Central memory CD8-positive, alpha-beta T cell (primary cell): ENCODE measurements at regions not wholly inside any gene's neighbourhood (a gene's known extent, or its start where the extent isn't known, plus 50 kb on each side); places are given as distances from the start of the nearest gene placed in this dataset.
"Not testable (repeated sequence)": the region's sequence is repeated elsewhere in the genome, so short reads cannot be mapped to it uniquely, and the experiment has no call there.

Experiments used
- ATAC-seq: fragments of 150-1000 bp; cut with Tn5 transposase; replicated peaks from 2 replicates; pipeline ENCODE4 v1.10.0; 2022; ENCODE audit warnings: mild to moderate bottlenecking, moderate FRiP score, moderate number of reproducible peaks; ENCODE audit not compliant: poor library complexity, severe bottlenecking; ENCODE audit errors: extremely low read depth
- DNase-seq, 2 donors: peaks; one replicate each; pipeline ENCODE4 v3.0.0; 2021; ENCODE audit warnings: low spot score in 2 of 2
- H3K27ac Mint-ChIP-seq: one replicate; pipeline ENCODE4 v1.8.0; 2022; ENCODE audit warnings: low read depth, mild to moderate bottlenecking, moderate library complexity, mixed read lengths
- H3K27me3 Mint-ChIP-seq: one replicate; pipeline ENCODE4 v1.8.0; 2022; ENCODE audit warnings: mixed read lengths
- H3K36me3 Mint-ChIP-seq: one replicate; pipeline ENCODE4 v1.8.0; 2022; ENCODE audit warnings: mild to moderate bottlenecking, moderate library complexity, mixed read lengths; ENCODE audit not compliant: insufficient read depth
- H3K4me1 Mint-ChIP-seq: one replicate; pipeline ENCODE4 v1.8.0; 2022; ENCODE audit warnings: mixed read lengths
- H3K4me3 Mint-ChIP-seq: one replicate; pipeline ENCODE4 v1.8.0; 2022; ENCODE audit warnings: mild to moderate bottlenecking, moderate library complexity, mixed read lengths
- H3K9me3 Mint-ChIP-seq: one replicate; pipeline ENCODE4 v1.8.0; 2022; ENCODE audit warnings: mixed read lengths

DNA sequence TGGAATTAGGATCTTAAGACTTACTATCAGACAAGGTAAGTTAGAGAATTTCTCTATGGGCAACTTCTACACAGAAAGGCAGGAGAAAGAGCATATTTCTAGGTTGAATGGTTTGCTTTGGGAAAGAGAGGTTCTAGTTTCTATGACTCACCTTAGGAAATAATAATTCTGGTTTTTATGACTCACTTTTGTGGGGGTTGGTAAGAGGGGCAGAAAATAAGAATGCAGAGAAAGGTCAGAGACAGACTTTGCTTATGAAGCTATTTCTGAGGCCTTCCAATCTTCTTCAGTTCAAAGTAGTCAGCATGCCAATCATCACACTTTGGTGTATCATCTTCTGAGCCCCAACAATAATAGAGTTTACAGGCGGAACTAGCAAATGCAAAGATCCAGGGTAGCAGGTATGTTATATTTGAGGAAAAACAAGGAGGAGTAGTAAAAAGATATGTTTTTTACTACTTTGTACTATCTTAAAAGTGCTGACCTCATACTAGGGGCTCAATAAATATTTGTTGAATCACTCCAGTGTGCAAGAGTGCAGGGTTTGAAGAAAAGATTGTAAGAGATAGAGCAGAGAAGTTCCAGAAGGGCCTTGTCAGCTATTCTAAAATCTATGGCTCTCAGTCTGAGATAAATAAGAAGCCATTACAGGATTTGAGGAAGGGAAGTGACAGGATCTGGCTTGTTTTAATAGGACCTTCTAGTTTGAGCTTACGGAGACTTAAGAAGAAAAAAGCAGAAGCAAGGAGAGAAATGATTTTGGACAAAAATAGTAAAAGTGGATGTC is 56.7 kb upstream of the LRFN5 start:
- Mint-ChIP-seq H3K4me1 (no peaks in the 10 kb centered on the region), H3K27ac (no peak overlapping the region), H3K9me3 (peaks cover 6% of the 10 kb centered on the region), H3K27me3 (no peaks in the 10 kb centered on the region), H3K4me3 (no peak overlapping the region), H3K36me3 (peaks cover 2% of the 10 kb centered on the region)
- ATAC-seq (no peak), DNase-seq (no peak)

DNA sequence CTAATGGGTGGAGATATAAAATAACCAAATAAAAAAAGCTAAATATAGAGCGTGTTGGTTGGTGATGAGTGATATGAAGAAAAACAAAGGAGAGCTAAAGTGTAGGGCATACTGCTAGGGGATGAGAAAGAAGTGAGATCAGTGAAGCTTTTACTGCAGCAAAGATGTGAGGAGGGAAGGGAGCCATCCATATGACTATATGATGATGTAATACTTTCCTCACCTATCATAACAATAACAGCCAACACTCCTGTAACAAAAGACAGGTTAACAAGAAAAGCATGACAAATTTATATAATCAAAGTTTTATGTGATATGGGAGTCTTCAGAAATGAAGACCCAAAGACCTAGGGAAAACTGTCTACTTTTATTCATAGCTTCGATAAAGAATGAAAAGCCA is 57.4 kb upstream of the LRFN5 start:
- H3K9me3 Mint-ChIP-seq: peaks cover 11% of the 10 kb centered on the region
- peaks cover 2% of the 10 kb centered on the region for H3K36me3 Mint-ChIP-seq
- H3K4me1 Mint-ChIP-seq: no peaks in the 10 kb centered on the region
- DNase-seq (no peak), ATAC-seq (no peak)
- no peaks in the 10 kb centered on the region for H3K27me3 Mint-ChIP-seq
- H3K4me3 Mint-ChIP-seq: no peak overlapping the region
- no peak overlapping the region for H3K27ac Mint-ChIP-seq

DNA sequence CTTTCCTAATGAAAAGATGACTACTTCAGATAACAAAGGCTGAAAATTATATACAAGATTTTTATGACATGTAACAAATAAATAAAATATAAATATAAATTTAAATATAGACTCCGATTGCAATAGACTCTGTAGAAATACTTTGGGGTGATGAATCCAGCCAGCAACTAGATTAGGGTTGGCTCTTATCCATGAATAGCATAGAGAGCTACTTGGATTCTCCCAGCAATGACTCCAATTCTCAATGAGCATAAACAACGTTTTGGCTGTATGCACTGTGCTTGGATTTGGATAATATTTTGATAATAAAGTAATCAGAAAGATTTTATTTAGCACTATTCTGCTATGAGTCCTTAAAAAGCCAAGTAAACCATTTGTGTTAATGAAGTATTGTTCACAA is 58.0 kb upstream of the LRFN5 start:
- ATAC-seq (no peak), DNase-seq (no peak)
- Mint-ChIP-seq H3K4me3 (no peak overlapping the region), H3K27ac (no peak overlapping the region), H3K4me1 (no peaks in the 10 kb centered on the region), H3K36me3 (peaks cover 2% of the 10 kb centered on the region), H3K27me3 (no peaks in the 10 kb centered on the region), H3K9me3 (peaks cover 15% of the 10 kb centered on the region)

DNA sequence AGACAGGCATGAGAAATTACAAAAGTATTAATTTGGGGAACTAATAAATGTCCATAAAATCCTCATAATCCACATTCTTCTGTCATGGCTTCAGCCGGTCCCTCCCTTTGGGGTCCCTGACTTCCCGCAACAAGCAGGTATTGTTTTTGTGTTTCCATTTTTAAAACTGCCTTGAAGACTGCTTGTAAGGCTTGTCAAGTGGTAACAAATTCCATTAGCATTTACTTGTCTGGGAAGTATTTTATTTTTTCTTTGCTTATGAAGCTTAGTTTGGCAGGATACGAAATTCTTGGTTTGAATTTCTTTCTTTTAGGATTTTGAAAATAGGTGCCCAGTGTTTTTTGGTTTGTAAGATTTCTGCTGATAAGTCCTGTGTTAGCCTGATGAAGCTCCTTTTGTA is 65.3 kb upstream of the LRFN5 start:
- no peaks in the 10 kb centered on the region for H3K4me1 Mint-ChIP-seq
- H3K27ac Mint-ChIP-seq: no peak overlapping the region

DNA sequence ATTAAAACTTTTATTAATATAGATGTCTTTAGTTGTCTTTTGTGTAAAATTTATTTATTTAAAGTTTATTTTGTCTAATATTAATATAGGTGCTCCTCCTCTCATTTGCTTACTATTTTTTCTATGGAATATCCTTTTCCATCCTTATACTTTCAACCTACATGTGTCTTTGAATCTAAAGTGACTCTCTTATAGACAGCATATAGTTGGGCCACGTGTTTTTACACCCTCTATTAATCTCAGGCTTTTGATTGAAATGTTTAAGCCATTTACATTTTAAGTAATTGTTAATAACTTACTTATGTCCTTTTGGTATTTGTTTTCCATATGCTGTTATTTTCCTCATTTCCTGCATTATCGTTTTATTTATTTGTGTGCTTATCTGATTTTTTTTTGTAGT is 74.4 kb upstream of the LRFN5 start:
- ATAC-seq (no peak), DNase-seq (no peak)
- H3K4me1 Mint-ChIP-seq: no peaks in the 10 kb centered on the region
- H3K36me3 Mint-ChIP-seq: no peaks in the 10 kb centered on the region
- H3K27ac Mint-ChIP-seq: no peak overlapping the region
- H3K27me3 Mint-ChIP-seq: no peaks in the 10 kb centered on the region
- no peak overlapping the region for H3K4me3 Mint-ChIP-seq
- H3K9me3 Mint-ChIP-seq: peaks cover 7% of the 10 kb centered on the region

More for the DNA sequence above, 65.3 kb upstream of the LRFN5 start:
- Mint-ChIP-seq H3K36me3 (no peaks in the 10 kb centered on the region), H3K9me3 (peaks cover 16% of the 10 kb centered on the region), H3K27me3 (no peaks in the 10 kb centered on the region), H3K4me3 (no peak overlapping the region)
- DNase-seq: no peak
- ATAC-seq: no peak

DNA sequence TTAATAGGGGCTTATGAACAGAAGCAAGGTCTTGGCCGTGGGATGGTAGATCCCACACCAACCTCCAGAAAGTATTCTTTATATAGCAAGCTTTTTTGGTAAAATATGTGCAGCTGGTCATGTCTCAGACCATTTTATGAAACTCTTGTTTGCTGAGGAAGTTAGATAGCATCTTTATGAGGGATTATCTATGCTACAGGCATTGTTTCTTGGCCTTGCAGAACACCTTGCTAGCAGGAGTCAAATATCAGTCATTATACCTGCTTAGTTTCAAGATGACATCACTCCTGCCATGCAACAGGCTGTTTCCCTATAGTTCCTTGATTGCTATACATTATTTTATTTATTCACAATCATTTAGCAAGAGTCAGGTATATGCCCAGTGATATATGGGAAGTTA is 84.8 kb upstream of the LRFN5 start:
- Mint-ChIP-seq H3K36me3 (peaks cover 3% of the 10 kb centered on the region), H3K4me1 (no peaks in the 10 kb centered on the region), H3K27ac (no peak overlapping the region), H3K27me3 (no peaks in the 10 kb centered on the region), H3K9me3 (peaks cover 17% of the 10 kb centered on the region), H3K4me3 (no peak overlapping the region)
- ATAC-seq (no peak), DNase-seq (no peak)

DNA sequence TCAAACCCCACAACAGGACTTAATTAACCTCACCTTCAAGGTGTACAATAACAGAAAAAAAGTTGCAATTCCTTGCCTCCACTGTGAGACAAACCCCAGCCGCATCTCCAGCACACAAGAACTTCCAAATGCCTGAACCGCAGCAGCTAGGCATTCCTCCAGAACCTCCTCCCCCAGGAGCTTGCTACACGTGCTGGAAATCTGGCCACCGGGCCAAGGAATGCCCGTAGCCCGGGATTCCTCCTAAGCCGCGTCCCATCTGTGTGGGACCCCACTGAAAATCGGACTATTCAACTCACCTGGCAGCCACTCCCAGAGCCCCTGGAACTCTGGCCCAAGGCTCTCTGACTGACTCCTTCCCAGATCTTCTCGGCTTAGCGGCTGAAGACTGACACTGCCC is 88.6 kb upstream of the LRFN5 start:
- not testable (repeated sequence) for ATAC-seq, H3K36me3 Mint-ChIP-seq, H3K27me3 Mint-ChIP-seq

DNA sequence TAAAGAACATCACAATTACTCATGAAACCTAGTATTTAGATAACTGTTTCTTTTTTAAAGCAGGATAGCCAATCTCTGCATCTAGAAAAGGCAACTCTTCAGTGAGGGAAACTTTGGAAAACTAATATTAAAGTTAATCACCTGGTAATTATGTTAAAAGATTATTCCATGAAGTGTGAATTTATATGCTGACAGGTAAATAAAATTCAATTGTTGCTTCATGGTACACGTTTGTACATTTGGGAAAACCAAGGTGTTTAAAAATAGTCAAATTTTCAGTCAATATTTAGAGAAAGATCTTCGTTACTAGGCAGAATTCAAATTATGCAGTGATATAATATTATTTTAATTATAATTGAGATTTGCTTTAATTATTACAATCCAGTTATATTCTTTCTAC is 100.1 kb upstream of the LRFN5 start:
- H3K36me3 Mint-ChIP-seq: no peaks in the 10 kb centered on the region
- no peak for ATAC-seq

More for the DNA sequence above, 88.6 kb upstream of the LRFN5 start:
- not testable (repeated sequence) for H3K4me1 Mint-ChIP-seq, H3K4me3 Mint-ChIP-seq, DNase-seq, H3K9me3 Mint-ChIP-seq, H3K27ac Mint-ChIP-seq

DNA sequence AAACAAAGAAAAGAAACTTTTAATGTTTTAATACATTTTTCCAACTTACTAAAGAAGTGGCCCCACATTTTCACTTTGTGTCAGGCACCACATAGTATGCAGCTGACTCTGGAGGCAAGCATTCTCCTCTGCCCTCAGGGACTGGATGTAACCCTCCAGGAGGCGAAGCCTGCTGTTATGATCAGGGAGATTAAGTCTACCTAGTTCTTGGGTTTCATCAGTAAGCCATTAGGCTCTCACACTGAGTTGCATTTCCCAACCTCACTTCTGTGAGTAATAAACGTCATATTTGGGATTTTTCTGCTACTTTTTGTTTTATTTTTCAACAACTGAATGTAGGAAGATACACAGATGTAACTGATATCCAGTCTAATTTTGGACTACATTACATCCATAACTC is 101.2 kb upstream of the LRFN5 start:
- Mint-ChIP-seq H3K27me3 (no peaks in the 10 kb centered on the region), H3K4me3 (no peak overlapping the region), H3K4me1 (no peaks in the 10 kb centered on the region), H3K27ac (no peak overlapping the region), H3K9me3 (no peaks in the 10 kb centered on the region), H3K36me3 (no peaks in the 10 kb centered on the region)
- no peak for DNase-seq
- ATAC-seq: no peak

More for the DNA sequence above, 100.1 kb upstream of the LRFN5 start:
- H3K27me3 Mint-ChIP-seq: no peaks in the 10 kb centered on the region
- no peak overlapping the region for H3K27ac Mint-ChIP-seq
- no peaks in the 10 kb centered on the region for H3K9me3 Mint-ChIP-seq
- no peak for DNase-seq
- H3K4me3 Mint-ChIP-seq: no peak overlapping the region
- H3K4me1 Mint-ChIP-seq: no peaks in the 10 kb centered on the region

DNA sequence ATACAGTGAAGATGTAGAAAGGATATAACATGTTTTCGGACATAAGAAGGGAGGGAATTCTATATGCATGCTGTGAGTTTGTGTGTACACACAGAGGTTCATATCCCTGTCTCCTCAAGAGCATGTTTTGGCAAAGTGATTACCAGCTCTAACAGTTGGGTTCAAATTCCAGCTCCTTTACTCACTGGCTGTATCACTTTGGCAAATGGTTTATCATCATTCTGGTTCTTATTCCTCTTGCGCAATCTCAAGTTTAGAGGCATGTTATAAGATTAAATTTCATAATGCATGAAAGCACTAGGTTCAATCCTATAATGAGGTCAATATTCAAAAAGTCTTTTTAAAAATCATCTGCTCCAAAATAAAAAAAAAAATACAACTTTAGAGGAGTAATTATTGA is 107.7 kb upstream of the LRFN5 start:
- no peaks in the 10 kb centered on the region for H3K27me3 Mint-ChIP-seq
- DNase-seq (no peak), ATAC-seq (no peak)
- H3K27ac Mint-ChIP-seq: peak overlapping the region; percentile 54
- no peak overlapping the region for H3K4me3 Mint-ChIP-seq
- no peaks in the 10 kb centered on the region for H3K4me1 Mint-ChIP-seq
- peaks cover 1% of the 10 kb centered on the region for H3K36me3 Mint-ChIP-seq
- peaks cover 14% of the 10 kb centered on the region for H3K9me3 Mint-ChIP-seq

DNA sequence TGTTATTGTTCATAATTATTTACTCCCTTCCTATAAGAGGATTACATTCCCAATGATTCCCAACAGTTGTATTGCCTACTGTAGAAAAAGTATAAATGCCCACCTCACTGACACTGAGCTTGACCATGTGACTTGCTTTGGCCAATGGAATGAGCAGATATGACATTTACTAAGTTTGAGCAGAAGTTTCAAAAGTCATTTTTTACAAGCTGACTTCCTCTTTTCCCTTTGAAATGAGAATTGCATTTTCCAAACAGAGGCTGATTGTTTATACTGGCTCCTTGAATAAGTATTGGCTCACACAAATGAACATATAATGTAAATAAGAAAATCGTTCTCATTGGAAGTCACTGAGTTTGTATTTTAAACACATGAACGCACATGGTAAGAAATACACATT is 116.4 kb upstream of the LRFN5 start:
- Mint-ChIP-seq H3K4me3 (no peak overlapping the region), H3K36me3 (peaks cover 4% of the 10 kb centered on the region), H3K4me1 (no peaks in the 10 kb centered on the region), H3K9me3 (peaks cover 6% of the 10 kb centered on the region), H3K27me3 (no peaks in the 10 kb centered on the region), H3K27ac (no peak overlapping the region)
- DNase-seq: no peak
- ATAC-seq: no peak

DNA sequence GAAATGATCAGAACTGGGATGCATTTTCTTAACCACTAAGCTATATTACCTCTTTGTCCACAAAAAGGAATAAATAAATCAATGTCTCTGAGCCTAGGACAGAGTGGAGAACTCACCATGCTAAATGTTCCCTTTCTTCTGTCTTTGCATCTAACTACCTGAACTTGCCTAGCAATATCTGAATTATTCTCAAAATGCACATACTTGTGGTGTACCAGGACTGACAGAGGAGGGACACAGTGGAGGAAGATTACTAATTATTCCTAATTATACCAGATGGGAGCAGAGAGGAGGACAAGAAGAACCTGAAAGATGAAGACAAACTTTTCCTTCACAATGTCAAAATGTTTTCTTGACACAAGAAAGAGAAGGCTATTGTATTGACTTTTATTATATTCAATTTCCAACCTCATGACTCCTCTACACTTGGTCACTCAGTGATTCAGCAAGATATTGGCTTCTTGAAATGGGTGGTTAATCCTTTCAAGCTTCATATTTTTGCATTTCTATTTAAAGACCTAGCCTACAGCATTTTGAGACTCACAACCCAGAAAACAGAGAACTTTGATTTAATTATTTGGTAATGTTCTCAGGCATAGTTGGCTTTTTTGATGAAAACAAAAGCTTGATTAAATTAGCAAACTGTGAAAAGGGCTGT is 117.2 kb upstream of the LRFN5 start:
- DNase-seq (no peak), ATAC-seq (no peak)
- no peak overlapping the region for H3K27ac Mint-ChIP-seq
- H3K36me3 Mint-ChIP-seq: peaks cover 3% of the 10 kb centered on the region
- H3K9me3 Mint-ChIP-seq: peaks cover 6% of the 10 kb centered on the region
- H3K4me1 Mint-ChIP-seq: no peaks in the 10 kb centered on the region
- H3K27me3 Mint-ChIP-seq: no peaks in the 10 kb centered on the region
- H3K4me3 Mint-ChIP-seq: no peak overlapping the region

DNA sequence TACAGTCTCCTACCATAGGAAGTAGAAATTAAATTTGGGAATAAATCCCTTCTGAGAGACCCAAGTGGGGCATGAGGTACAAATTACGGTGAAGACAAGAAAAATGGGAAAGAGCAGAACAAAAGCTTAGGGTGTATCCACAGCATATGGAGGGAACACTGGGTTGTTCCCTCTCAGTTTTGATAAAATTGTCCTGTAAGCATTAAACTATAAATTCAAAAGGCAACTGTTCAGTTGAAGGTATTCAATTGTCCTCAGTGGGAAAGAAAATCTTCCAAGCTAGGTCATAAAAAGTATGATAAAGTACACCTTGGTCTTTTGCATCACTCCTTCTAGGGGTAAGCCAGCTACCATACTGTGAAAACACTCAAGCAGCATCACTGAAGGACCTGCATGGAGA is 118.3 kb upstream of the LRFN5 start:
- no peak overlapping the region for H3K27ac Mint-ChIP-seq
- H3K36me3 Mint-ChIP-seq: no peaks in the 10 kb centered on the region
- no peaks in the 10 kb centered on the region for H3K9me3 Mint-ChIP-seq
- no peak overlapping the region for H3K4me3 Mint-ChIP-seq
- ATAC-seq (no peak), DNase-seq (no peak)
- H3K4me1 Mint-ChIP-seq: no peaks in the 10 kb centered on the region
- H3K27me3 Mint-ChIP-seq: no peaks in the 10 kb centered on the region
